ENCODE measurements at regions not wholly inside any gene's neighbourhood (a gene's known extent, or its start where the extent isn't known, plus 50 kb on each side); places are given as distances from the start of the nearest gene placed in this dataset.

GRCh38 chr12:127885954-127886750 lies 380.8 kb upstream of the TMEM132C start:
- TF ChIP-seq CTCF (IDR thresholded peaks at IDR 0.05): no peak
- TF ChIP-seq POLR2AphosphoS5 (IDR thresholded peaks at IDR 0.05): no peak

All from prostate gland (tissue), 2 donors.